ENCODE measurements at regions not wholly inside any gene's neighbourhood (a gene's known extent, or its start where the extent isn't known, plus 50 kb on each side); places are given as distances from the start of the nearest gene placed in this dataset.

DNA sequence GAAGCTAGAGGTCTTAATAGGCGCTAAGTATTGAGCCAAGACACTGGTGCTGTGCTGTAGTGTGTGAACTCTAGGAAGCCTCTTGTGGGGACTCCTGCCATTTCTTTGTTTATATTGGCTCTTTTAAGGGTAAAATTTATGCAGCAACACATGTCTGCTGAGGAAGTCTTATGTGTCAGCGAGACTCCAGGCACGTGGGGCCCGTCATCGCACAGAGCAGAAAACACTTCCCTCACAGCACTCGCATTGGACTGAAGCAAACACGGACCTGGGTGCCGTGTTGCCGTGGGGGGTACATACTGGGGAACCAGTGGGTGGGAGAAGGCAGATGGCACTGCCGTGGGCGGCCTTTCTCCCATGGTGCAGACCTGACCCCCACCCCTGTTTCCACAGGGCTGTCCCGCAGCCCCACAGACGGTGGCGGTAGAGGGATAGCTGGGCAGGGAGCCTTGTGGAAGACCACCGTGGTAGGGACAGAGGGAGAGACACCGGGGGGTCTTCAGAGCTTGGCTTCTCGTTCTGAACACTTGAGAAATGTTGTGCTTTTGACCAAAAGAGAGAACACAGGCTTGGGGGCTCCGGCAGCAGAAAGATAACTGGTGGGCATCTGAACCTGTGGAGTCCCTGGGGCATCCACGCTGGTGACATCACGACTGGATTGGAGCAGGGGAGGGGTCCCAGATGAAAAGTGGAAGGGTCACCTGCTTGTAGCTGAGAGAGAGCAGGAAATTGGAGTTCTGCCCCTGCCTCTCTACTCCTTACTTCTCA is 284.7 kb upstream of the SHH start:
- Histone ChIP-seq H3K4me1 (ENCODE audit: control insufficient read depth, insufficient read depth, low read length) (no peaks in the 10 kb centered on the region; the same call in 1 of the 2 replicates), H3K9ac (ENCODE audit: low read length) (no peak overlapping the region)

DNA sequence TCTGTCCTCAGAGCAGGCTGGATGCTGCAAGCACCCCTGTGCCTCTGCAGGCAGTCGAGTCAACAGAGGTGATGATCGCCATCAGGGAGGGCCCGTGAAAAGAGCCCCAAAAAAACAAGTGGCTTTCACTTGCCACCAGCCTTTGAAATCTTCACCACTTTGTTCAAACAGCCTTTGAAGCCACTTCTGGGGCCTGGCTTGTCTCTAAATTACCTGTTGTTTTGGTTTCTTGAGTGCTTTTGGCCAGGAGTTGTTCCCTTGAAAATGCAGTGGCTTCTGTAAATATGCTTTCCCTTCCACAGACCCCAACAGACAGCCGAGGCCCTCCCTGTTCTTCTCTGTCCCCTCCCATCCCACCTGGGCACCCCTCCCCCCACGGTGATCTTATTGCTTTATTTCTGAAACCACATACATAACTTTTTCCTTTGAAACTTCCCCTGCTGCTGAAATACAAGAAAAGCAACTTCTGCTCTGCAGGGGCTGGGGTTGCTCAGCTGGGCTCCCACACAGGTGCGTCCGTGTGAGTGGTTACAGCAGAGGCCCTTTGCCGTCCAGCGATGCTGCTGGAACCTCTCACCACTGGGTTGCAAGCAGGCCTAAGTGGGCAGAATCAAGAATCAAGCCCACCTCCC is 283.8 kb upstream of the SHH start:
- 0 out of 2 replicates have a peak, but pooled peaks cover 6% of the 10 kb centered on the region for H3K9me3 ChIP-seq (ENCODE audit: control insufficient read depth, insufficient read depth, low read depth, low read length)
- no peaks in the 10 kb centered on the region for H3K36me3 ChIP-seq (ENCODE audit: control insufficient read depth, insufficient read depth, low read length)
- no peaks in the 10 kb centered on the region; the same call in 1 of the 2 replicates for H3K4me1 ChIP-seq (ENCODE audit: control insufficient read depth, insufficient read depth, low read length)
- H3K27ac ChIP-seq (ENCODE audit: low read depth, low read length), result no peak overlapping the region
- no peak overlapping the region for H3K4me3 ChIP-seq (ENCODE audit: low read depth, low read length)
- no peak overlapping the region for H3K9ac ChIP-seq (ENCODE audit: low read length)
- no peaks in the 10 kb centered on the region for H3K27me3 ChIP-seq (ENCODE audit: control insufficient read depth, insufficient read depth, low read length)

More for the DNA sequence above, 284.7 kb upstream of the SHH start:
- H3K4me3 ChIP-seq (ENCODE audit: low read depth, low read length), result no peak overlapping the region
- no peak overlapping the region for H3K27ac ChIP-seq (ENCODE audit: low read depth, low read length)
- H3K27me3 ChIP-seq (ENCODE audit: control insufficient read depth, insufficient read depth, low read length), result no peaks in the 10 kb centered on the region
- no peaks in the 10 kb centered on the region for H3K36me3 ChIP-seq (ENCODE audit: control insufficient read depth, insufficient read depth, low read length)
- peaks cover 6% of the 10 kb centered on the region; the same call in 1 of the 2 replicates for H3K9me3 ChIP-seq (ENCODE audit: control insufficient read depth, insufficient read depth, low read depth, low read length)

DNA sequence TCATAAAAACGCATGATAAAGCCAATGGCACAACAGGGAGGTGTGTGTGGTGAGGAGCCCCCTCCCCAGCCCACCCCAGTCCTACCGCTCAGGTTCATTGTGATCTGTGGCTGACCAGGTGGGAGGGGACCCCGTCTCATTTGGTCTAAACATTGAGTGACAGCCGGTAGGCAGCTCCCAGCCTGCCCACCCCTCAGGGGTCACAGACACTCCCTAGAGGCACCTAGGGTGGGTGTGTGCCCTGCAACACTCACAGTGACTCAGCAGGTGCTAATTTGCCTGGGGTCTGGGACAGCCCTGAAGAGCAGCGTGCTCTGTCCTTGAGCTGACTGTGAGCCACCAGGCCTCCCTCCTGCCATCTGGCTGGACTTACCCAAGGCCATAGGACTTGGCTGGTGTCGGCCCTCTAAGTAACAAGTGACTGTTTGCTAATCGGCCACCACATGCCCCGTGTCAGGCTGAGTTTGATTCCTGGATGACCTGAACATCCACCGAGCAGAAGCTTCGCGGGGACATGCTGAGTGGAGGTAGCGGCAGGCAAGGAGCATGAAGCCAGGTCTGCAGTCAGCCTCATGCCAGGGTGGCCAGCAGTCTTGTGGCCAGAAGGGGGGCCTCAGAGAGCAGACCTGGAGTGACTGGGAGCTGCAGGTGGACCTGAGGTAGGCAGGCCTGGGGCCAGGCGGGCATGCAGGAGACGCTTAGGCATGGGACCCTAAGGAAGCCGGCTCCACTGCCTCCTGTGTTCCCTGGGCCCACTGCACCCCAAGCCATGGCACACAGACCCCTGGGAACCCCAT is 282.3 kb upstream of the SHH start:
- no peak overlapping the region for H3K4me3 ChIP-seq (ENCODE audit: low read depth, low read length)
- no peaks in the 10 kb centered on the region; the same call in 1 of the 2 replicates for H3K4me1 ChIP-seq (ENCODE audit: control insufficient read depth, insufficient read depth, low read length)
- 0 out of 2 replicates have a peak, but pooled peaks cover 6% of the 10 kb centered on the region for H3K9me3 ChIP-seq (ENCODE audit: control insufficient read depth, insufficient read depth, low read depth, low read length)
- no peak overlapping the region for H3K27ac ChIP-seq (ENCODE audit: low read depth, low read length)
- H3K36me3 ChIP-seq (ENCODE audit: control insufficient read depth, insufficient read depth, low read length), result no peaks in the 10 kb centered on the region
- H3K9ac ChIP-seq (ENCODE audit: low read length), result no peak overlapping the region
- H3K27me3 ChIP-seq (ENCODE audit: control insufficient read depth, insufficient read depth, low read length), result no peaks in the 10 kb centered on the region

DNA sequence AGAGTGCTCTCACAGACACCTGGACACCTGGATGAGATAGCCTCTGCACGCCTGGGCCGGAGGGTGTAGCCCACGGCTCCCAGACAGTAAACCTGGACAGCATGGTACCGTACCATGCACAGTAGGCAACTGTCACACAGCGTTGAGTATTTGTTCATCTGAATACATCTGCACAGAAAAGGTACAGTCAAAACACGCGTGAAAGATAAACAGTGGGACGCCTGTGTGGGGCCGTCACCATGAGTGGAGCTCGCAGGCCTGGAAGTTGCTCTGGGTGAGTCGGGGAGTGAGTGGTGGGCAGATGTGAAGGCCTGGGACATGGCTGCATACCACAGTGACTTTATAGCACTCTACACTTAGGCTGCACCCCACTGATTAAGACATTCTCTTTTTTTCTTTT is 280.0 kb upstream of the SHH start:
- Histone ChIP-seq H3K4me1 (ENCODE audit: control insufficient read depth, insufficient read depth, low read length) (no peaks in the 10 kb centered on the region; the same call in 1 of the 2 replicates), H3K36me3 (ENCODE audit: control insufficient read depth, insufficient read depth, low read length) (no peaks in the 10 kb centered on the region), H3K9ac (ENCODE audit: low read length) (no peak overlapping the region), H3K27ac (ENCODE audit: low read depth, low read length) (no peak overlapping the region), H3K4me3 (ENCODE audit: low read depth, low read length) (no peak overlapping the region), H3K9me3 (ENCODE audit: control insufficient read depth, insufficient read depth, low read depth, low read length) (0 out of 2 replicates have a peak, but pooled peaks cover 6% of the 10 kb centered on the region), H3K27me3 (ENCODE audit: control insufficient read depth, insufficient read depth, low read length) (no peaks in the 10 kb centered on the region)

DNA sequence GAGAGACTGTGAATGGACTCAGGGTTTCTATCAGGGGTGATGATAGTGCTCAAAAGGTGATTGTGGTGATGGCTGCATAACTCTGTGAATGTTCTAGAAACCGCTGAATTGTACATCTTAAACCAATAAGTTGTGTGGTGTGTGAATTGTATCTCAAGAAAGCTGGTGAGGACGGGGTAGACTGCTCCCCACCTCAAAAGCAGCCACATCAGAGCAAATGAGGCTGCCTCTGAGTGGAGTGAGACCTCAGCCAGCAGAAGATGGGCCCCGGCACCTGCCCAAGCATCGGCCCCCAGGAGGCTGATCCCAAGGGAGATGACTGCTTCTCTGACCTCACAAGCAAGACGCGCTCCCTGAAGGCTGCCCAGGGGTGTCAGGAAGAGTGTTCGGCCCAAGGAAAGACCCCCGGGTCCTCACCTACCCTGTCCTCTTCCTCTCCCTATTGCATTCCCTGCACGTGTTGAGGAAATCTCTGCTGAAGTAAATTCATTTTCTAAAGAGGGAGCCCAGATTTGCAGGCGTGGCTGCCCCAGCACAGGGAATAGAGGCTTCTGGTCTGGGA is 279.3 kb upstream of the SHH start:
- H3K27me3 ChIP-seq (ENCODE audit: control insufficient read depth, insufficient read depth, low read length), result no peaks in the 10 kb centered on the region
- no peaks in the 10 kb centered on the region; the same call in 1 of the 2 replicates for H3K4me1 ChIP-seq (ENCODE audit: control insufficient read depth, insufficient read depth, low read length)
- no peak overlapping the region for H3K4me3 ChIP-seq (ENCODE audit: low read depth, low read length)
- H3K9ac ChIP-seq (ENCODE audit: low read length), result no peak overlapping the region
- 0 out of 2 replicates have a peak, but pooled peaks cover 6% of the 10 kb centered on the region for H3K9me3 ChIP-seq (ENCODE audit: control insufficient read depth, insufficient read depth, low read depth, low read length)
- no peak overlapping the region for H3K27ac ChIP-seq (ENCODE audit: low read depth, low read length)
- H3K36me3 ChIP-seq (ENCODE audit: control insufficient read depth, insufficient read depth, low read length), result no peaks in the 10 kb centered on the region

DNA sequence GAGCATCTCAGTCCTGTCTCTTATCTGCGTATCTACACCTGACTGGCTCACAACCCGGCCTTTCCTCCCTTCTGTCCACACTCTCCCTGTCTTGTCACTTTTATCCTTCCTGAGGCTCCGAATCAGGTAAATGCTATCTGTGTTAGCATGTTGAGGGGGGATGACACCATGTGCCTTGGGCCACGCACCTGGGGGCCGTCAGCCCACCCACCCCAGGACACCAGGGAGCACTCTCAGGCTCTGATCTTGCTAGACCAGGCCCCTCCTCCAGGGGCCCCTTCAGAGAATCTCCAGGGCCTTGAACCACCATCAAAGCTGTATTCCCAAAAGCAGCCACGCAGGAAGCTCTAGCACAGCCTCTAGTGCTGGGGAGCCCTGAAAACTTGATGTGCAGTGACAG is 278.7 kb upstream of the SHH start:
- Histone ChIP-seq H3K27me3 (ENCODE audit: control insufficient read depth, insufficient read depth, low read length) (no peaks in the 10 kb centered on the region), H3K36me3 (ENCODE audit: control insufficient read depth, insufficient read depth, low read length) (no peaks in the 10 kb centered on the region), H3K9ac (ENCODE audit: low read length) (no peak overlapping the region), H3K4me1 (ENCODE audit: control insufficient read depth, insufficient read depth, low read length) (no peaks in the 10 kb centered on the region; the same call in 1 of the 2 replicates), H3K27ac (ENCODE audit: low read depth, low read length) (no peak overlapping the region), H3K9me3 (ENCODE audit: control insufficient read depth, insufficient read depth, low read depth, low read length) (0 out of 2 replicates have a peak, but pooled peaks cover 6% of the 10 kb centered on the region), H3K4me3 (ENCODE audit: low read depth, low read length) (no peak overlapping the region)

DNA sequence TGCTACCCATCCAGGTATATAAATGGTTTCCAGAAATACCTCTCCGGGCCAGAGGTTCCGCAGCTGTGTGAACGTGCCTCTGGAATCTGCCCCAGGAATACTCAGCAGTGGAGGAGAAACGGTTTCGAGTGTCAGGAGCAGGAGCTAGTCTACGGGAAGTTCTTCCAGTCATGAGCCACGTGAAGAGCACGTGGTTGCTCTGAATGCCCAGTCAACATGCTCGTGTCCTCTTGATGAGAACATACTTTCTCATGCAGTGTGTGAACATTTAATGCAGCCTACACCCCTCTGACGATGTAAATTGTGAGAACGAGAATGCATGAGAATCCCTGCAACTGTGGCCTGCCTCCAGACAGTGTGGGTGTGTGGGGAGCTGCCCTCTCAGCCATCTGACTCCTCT is 277.0 kb upstream of the SHH start:
- H3K27me3 ChIP-seq (ENCODE audit: control insufficient read depth, insufficient read depth, low read length), result no peaks in the 10 kb centered on the region
- H3K4me3 ChIP-seq (ENCODE audit: low read depth, low read length), result no peak overlapping the region
- H3K36me3 ChIP-seq (ENCODE audit: control insufficient read depth, insufficient read depth, low read length), result no peaks in the 10 kb centered on the region
- no peak overlapping the region for H3K9ac ChIP-seq (ENCODE audit: low read length)
- H3K27ac ChIP-seq (ENCODE audit: low read depth, low read length), result no peak overlapping the region
- 0 out of 2 replicates have a peak, but pooled peaks cover 6% of the 10 kb centered on the region for H3K9me3 ChIP-seq (ENCODE audit: control insufficient read depth, insufficient read depth, low read depth, low read length)
- H3K4me1 ChIP-seq (ENCODE audit: control insufficient read depth, insufficient read depth, low read length), result no peaks in the 10 kb centered on the region

DNA sequence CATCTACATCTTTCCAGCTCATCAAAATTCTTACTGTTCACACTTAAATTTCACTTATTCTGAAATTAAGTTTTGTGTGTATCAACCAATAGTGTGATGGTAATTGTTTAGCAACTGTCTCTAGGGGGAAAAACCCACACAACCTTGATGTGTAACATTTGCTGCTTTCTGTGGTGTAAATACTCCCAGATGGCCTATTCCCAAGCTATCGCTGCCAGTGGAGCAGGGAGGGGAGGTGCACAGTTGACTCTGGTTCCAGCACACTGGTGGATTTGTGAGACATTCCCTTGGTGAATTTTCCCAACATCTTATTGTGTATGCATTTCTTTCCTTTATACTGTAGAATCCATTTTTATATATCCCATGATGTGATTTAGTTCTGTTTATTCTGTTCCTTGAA is 275.9 kb upstream of the SHH start:
- Histone ChIP-seq H3K27me3 (ENCODE audit: control insufficient read depth, insufficient read depth, low read length) (no peaks in the 10 kb centered on the region), H3K9me3 (ENCODE audit: control insufficient read depth, insufficient read depth, low read depth, low read length) (0 out of 2 replicates have a peak, but pooled peaks cover 4% of the 10 kb centered on the region), H3K9ac (ENCODE audit: low read length) (no peak overlapping the region), H3K4me3 (ENCODE audit: low read depth, low read length) (no peak overlapping the region), H3K27ac (ENCODE audit: low read depth, low read length) (no peak overlapping the region), H3K36me3 (ENCODE audit: control insufficient read depth, insufficient read depth, low read length) (no peaks in the 10 kb centered on the region), H3K4me1 (ENCODE audit: control insufficient read depth, insufficient read depth, low read length) (no peaks in the 10 kb centered on the region)

DNA sequence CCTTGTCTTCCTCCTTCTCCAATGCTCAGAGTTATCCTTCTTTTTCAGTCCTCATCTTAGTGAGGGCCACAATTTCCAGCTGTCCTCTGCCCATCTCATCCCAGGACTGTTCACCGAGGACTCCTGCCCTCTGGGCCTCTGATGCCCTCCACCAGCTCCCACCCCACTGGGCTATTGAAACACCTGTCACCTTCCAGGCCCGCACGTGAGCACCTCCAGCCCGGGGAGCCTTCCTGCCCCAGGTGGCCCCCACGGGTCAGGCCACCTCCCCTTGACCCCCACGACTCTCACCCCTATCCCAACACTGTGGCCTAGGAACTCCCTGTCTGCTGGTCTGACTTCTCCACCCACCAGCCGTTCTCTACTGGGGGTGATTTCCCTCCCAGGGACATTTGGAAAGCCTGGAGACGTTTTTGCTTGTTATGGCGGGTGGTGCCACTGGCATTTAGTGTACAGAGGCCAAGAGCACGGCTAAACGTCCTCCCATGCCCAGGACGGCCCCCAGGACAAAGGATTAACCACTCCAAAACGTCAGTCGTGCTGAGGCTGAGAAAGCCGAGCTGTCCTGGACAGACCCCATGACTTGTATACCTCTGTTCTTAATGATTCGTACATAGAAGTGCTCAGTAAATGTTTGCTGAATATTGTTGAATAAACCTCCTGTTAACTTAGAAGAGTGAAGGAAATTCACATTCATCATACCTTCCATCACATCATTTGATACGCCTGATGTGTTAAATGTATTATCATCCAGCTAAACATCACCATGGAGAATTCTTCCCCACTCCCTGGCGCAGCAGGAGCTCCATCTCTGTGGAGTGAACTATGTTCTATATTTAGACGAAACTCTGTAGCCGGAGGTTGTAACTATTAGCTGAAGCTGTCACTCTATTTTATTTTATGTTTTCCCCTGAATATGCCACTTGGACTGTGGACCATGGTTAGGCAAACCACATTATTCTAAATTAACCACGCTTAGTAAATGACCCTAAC is 270.1 kb upstream of the SHH start:
- no peaks in the 10 kb centered on the region for H3K36me3 ChIP-seq (ENCODE audit: control insufficient read depth, insufficient read depth, low read length)
- H3K9ac ChIP-seq (ENCODE audit: low read length), result no peak overlapping the region
- H3K27ac ChIP-seq (ENCODE audit: low read depth, low read length), result no peak overlapping the region
- no peak overlapping the region for H3K4me3 ChIP-seq (ENCODE audit: low read depth, low read length)
- H3K4me1 ChIP-seq (ENCODE audit: control insufficient read depth, insufficient read depth, low read length), result no peaks in the 10 kb centered on the region
- 0 out of 2 replicates have a peak, but pooled peaks cover 4% of the 10 kb centered on the region for H3K9me3 ChIP-seq (ENCODE audit: control insufficient read depth, insufficient read depth, low read depth, low read length)
- H3K27me3 ChIP-seq (ENCODE audit: control insufficient read depth, insufficient read depth, low read length), result no peaks in the 10 kb centered on the region

DNA sequence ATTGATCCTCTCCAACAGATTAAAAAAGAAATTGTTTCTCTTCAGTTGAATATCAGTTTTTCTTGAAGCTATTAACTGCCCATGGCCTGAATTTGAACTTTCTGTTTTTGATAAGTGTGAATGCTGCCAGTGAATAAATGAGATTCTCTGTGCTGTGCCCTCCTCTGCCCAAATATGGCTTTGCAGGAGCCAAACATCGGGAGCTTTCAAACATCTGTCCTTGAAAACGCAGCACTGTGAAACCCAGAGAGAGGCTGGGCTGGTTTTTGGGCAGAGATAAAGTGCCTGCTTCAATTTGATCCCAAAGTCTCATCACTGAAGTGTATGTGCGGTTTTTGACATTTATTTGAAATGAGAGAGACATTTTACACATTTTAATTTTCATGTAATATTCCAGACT is 268.3 kb upstream of the SHH start:
- no peaks in the 10 kb centered on the region for H3K36me3 ChIP-seq (ENCODE audit: control insufficient read depth, insufficient read depth, low read length)
- H3K9me3 ChIP-seq (ENCODE audit: control insufficient read depth, insufficient read depth, low read depth, low read length), result 0 out of 2 replicates have a peak, but pooled peaks cover 4% of the 10 kb centered on the region
- H3K4me1 ChIP-seq (ENCODE audit: control insufficient read depth, insufficient read depth, low read length), result no peaks in the 10 kb centered on the region
- H3K27me3 ChIP-seq (ENCODE audit: control insufficient read depth, insufficient read depth, low read length), result no peaks in the 10 kb centered on the region
- H3K27ac ChIP-seq (ENCODE audit: low read depth, low read length), result no peak overlapping the region
- no peak overlapping the region for H3K4me3 ChIP-seq (ENCODE audit: low read depth, low read length)
- H3K9ac ChIP-seq (ENCODE audit: low read length), result no peak overlapping the region

Data from HUES6 (cell line).